GM19035 (cell line): ENCODE measurements at regions not wholly inside any gene's neighbourhood (a gene's known extent, or its start where the extent isn't known, plus 50 kb on each side); places are given as distances from the start of the nearest gene placed in this dataset.

Experiments
- ATAC-seq: cut with Tn5 transposase; IDR thresholded peaks from one replicate; pipeline ENCODE4 v1.9.1; 2021; ENCODE audit not compliant: unreplicated experiment

DNA sequence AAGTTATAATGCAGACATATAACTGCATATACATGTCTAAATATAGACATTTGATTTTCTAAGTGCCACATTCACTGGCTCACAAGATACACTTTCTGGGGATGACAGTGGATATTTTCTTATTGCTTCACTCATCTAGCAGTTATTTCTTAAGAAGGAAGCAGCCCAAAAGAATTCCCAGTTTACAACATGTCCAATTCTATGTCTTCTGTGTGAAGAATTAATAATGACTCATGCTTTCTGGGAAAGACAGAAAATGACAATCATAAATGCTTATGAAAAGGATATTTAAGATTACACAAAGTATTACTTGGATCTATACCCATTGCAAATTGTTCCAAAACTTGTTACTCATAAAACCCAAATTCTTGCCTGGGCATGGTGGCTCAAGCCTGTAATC, 543.4 kb downstream of the SUCLA2 start:
- ATAC-seq: no peak

DNA sequence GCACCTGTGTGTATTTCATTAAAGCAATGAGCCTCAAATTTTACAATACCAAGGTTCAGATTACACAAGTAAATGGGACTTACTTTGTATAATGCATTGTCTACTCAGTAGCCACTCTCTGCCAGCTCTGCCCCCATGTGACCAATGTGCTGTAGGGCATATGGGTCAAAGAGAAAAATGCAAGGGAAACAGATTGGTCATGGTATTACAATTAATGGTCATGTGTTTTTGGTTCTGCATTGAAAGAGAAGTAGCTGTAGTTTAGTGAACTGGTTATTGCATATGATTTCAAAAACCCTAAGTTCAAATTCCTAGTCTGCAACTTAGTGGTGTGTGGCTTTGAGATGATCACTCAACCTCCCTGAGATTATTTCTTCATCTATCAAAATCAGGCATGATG, 545.4 kb downstream of the SUCLA2 start:
- no peak for ATAC-seq

GRCh38 chr13:47454986-47455385, 546.1 kb downstream of the SUCLA2 start:
- no peak for ATAC-seq

DNA sequence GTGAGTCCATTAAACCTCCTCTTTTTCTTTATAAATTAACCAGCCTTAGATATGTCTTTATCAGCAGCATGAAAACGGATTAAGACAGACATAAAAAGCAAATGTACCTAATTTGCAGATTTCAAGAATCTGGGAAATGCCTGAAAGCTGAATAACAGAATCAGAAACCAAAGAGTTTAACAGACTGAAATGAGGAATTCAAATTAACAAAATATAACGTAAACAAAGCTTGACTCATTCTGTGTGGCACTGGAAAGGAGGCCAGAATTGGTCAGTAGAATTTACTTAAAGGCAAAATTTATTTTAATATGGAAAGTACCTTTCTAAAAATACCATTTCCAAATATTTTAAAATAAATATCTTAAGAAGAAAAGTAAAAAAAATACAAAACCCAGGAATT, 540.6 kb upstream of the HTR2A start:
- no peak for ATAC-seq

GRCh38 chr13:47433461-47434005, 536.7 kb upstream of the HTR2A start:
- no peak for ATAC-seq

DNA sequence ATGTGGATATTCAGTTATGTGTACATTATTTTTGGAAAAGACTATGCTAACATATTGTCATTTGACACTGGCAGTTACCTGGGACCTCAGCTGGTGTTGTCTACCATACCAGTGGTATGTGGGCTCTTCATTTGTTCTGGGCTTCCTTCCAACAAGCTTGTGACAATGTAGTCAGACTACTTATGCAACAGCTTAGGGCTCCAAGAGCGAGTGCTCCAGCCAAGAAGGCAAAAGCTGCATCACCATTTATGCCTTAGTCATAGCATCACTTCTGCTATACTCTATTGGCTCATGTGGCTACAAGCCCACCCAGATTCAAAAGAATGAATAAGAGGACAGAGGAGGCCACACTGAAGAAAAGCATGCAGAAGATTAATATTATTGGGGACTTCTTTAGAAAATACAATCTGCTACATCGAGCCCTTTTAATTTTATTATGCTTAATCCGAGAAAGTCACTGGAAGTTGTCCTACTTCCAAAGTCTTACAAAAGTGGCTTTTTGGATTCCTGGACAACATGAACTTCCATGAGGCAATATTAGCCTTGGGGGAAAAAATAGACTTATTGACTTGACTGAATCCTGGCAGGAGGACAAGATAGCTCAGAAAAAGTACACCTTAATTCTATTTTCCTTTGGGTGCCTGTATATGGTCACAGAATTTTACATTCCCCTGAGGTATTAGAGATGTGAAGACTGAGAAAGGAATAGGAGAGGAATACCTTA, 529.4 kb upstream of the HTR2A start:
- no peak for ATAC-seq

GRCh38 chr13:47421525-47421924, 524.7 kb upstream of the HTR2A start:
- ATAC-seq: no peak

GRCh38 chr13:47420568-47420967, 523.7 kb upstream of the HTR2A start:
- ATAC-seq: no peak

DNA sequence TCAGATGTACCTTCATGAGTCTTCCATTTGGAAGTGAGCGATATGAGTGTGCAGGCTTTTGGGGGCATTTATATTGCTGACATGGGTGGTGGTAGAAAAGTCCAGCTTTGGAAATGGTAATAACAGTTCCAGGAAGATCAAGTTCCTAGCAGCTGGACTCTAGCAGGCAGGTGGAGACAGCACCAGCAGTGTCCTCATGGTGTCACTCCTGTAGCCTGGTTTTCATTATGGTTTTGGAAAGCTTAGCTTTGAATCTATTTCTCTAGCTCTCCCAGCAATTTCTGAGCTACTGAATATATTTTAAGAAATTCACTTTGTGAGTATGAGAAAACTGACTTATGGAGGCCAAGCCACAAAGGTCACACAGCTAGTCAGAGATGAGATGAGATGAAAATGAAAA, 523.2 kb upstream of the HTR2A start:
- ATAC-seq: no peak

DNA sequence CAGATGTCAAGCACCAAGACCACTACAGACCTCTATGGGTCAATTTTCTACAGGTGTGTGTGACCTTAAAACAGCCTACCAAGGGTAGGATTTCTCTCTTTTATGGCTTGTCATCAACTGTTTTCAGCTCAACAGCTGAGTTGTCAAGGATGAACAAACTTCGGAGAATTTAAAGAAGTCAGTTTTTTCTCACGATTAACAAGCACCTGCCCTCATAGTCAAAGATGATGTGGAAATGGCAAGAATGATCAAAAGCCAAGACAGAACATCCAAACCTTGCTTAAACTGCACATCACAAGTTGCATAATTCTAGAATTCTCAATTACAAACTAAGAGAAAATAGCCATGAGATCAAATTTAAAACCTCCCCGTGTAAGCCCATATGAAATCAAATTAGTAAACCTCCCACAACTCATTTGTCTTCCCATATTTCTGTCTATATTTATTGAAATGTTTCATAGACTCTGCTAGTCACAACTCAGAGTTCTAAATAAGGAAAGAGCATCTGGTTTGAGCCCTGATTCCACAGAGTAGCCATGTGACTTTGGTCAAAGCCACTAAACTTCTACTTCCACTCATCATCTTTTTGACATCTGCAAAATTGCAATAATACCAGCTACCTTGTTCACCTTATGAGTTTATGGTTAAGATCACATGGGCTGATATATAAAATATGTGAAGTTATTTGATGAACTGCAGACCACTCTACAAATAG, 521.5 kb upstream of the HTR2A start:
- ATAC-seq: no peak

DNA sequence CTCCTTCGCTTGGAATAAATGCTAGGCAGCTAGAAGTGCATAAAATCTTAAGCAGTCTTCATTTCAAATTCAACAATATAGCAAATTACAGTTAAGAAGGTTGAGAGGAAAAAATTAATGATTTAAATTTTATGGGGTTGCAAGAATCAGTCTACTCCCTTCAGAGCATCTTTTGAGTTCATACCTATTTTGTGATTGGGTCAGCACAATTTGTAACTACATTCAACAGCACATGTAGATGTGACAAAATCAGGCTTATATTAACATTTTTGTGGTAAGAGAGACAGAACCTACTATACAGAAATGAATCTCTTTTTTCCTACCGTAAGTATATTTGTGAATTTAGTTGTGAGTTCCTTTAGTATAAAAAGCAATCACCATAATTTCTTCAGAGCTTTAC, 520.6 kb upstream of the HTR2A start:
- no peak for ATAC-seq

DNA sequence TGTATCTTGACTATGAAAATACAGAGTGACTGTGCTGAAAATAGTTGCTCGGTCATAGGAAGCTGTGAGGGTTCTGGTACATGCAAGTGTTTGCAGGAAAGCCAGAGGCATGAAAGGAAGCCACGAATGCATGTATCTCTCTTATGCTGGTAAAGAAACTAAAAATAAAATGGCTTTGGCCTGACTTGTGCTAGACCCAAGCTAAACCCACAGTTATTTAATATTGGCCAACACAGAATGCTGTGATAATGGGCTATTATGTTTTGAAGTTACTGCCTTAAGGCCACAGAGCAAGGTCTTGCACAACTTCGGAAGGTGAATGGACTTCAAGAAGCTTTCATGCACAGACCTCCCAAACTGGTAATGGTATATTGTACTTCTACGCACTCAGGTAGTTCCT, 518.2 kb upstream of the HTR2A start:
- no peak for ATAC-seq

DNA sequence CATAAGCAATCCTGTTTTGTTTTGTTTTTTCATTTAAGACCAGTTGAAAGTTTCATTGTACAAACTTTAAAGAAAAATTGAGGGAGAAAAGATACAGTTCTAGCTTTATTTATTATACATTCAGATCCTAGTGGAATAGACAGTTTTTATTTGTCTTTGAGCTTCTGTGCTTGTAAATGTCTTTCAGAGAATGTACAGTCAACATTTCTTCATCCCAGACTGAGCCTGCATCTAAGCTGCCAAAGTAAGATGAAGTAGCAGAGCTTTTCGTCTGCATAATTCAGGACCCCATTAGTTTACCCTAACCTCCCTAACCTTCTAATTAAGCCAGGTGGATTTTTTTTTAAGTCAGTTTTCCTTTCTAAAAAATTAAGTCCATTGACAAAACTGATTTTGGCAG, 516.7 kb upstream of the HTR2A start:
- no peak for ATAC-seq

GRCh38 chr13:47413112-47413511, 516.3 kb upstream of the HTR2A start:
- ATAC-seq: no peak

DNA sequence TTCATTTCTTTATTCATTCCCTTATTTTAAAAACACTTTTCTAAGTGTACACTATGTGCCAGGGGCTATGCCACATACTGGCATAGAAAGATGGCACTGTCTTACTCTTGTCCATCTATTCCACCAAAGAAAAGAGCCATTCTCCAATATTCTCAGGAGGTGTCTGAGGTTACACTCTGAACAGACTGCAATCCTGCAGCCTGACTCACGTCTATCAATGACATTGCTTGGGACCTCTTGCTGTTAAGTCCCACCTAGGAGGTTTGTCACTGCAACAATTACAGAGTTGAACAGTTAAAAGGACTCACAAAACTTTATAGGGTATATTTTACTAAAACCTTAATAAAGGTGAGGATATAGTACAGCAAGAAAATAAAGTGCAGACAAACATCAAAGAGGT, 512.9 kb upstream of the HTR2A start:
- ATAC-seq: no peak

DNA sequence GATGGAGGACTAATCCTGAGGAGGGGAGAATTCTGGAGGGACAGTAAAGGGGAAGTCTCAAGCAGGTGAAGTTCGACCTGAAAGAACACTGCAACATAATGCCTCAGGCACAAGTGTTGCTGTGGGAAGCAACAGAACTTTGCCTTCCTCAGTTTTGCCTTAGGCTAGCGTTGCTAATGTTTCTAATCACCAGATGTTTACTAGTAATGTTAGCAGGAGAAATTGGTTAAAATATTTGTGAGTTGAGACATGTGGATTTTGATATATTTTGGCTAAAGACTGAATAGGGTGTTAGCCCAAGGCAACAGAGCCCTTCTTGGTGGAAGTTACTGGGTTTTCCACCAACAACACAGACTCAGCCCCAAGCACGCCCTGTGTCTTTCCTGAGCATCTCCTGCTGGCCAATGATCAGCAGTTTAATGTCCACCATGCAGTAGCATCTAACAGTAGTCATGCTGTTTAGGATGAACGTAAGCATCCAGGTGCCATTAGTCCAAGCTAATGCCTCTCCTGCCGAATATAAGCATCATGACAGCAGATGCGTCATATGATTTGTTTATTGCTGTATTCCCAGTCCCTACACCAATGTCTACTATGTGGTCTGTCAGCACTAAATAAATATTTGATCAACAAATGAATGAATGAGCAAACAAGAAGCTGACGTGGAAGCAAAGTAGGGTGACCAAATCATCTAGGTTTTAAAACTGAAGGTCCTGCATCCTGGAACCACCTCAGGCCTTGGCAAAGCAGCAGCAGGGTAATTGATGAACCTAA, 511.9 kb upstream of the HTR2A start:
- no peak for ATAC-seq

GRCh38 chr13:47407808-47408207, 511.0 kb upstream of the HTR2A start:
- no peak for ATAC-seq

DNA sequence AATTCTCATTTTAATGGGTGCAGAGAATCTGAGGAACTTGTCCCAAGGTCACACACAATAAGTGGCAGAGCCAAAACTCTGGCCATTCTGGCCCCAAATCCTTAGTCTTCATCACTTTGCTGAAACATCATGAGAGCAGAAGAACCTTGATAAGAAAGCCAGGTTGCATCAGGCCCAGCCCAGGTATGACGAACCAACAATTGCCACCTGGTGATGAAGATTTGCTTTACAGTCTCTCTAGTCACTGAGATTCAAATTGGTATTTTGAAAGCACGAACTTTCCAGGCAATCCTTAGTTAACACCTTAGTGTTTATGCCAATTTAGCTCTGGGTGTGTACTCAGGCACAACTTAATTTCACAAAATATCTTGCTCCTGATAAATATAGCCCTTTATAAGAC, 502.7 kb upstream of the HTR2A start:
- no peak for ATAC-seq

DNA sequence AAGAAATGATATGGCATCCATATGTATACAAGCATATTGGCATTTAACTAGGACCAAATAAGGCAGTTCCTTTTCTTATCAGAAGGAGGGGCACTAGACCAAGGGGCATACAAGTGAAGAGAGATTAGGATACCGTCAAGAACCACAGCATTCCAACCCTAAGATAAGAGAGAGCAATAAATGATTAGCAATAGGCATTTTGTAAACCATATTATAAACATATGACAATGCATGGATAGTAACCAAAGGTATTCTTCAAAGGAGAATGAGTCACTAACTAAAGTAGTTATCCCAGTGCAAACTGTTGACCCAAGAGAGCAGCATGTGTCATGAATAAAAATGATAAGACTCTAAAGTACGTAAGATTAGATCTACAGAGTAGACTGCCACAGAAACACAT, 500.9 kb upstream of the HTR2A start:
- ATAC-seq: no peak

DNA sequence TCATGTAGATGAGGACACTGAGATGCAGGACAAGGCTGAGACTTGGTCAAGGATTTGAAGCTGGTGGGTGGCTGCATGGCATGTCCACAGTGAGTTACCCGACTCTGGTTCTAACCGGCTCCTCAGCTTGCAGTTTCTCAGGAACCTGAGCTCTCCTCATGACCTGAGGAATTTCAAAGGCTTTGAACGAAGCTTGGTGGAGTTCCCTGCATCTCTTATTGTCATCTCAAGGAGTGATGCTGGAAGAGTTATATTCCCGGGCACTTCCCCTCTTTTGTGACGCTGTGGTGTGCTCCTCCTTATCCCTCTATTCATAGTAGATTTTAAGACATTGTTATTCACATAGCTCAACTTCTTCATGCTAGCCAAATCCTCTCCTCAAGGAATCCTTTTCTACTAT, 500.1 kb upstream of the HTR2A start:
- ATAC-seq: no peak

GRCh38 chr13:47374741-47375140, 477.9 kb upstream of the HTR2A start:
- ATAC-seq: no peak

DNA sequence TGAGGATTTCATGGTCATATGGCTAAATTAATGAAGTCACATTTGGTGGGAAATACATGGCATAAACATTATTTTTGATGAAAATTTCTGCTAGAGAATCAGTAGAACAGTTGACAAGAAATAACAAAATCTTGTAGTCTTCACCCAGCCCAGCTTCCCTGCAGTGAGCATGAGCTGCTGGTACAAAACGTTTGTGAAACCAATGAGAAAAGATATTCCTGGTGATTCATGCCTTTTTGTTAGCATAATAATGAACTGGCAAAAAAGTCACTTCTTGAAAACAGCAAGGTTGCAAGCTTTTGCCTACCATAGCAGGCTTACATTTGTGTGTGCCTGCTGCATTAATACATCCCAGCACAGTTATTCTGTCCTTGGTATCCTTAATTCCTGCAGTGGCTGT, 475.9 kb upstream of the HTR2A start:
- ATAC-seq: no peak
